ENCODE measurements at regions not wholly inside any gene's neighbourhood (a gene's known extent, or its start where the extent isn't known, plus 50 kb on each side); places are given as distances from the start of the nearest gene placed in this dataset.
"Not testable (repeated sequence)": the region's sequence is repeated elsewhere in the genome, so short reads cannot be mapped to it uniquely, and the experiment has no call there.

DNA sequence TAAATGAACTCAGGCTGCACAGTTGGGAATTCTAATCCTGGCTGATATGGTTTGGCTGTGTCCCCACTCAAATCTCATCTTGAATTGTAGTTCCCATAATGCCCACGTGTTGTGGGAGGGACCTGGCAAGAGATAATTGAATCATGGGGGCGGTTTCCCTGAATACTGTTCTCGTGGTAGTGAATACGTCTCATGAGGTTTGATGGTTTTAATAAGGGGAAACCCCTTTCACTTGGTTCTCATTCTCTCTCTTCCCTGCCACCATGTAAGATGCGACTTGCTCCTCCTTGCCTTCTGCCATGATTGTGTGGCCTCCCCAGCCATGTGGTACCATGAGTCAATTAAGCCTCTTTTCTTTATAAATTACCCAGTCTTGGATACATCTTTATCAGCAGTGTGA lies 143.8 kb downstream of the PCSK1 start:
- TF ChIP-seq, protein P1, sequence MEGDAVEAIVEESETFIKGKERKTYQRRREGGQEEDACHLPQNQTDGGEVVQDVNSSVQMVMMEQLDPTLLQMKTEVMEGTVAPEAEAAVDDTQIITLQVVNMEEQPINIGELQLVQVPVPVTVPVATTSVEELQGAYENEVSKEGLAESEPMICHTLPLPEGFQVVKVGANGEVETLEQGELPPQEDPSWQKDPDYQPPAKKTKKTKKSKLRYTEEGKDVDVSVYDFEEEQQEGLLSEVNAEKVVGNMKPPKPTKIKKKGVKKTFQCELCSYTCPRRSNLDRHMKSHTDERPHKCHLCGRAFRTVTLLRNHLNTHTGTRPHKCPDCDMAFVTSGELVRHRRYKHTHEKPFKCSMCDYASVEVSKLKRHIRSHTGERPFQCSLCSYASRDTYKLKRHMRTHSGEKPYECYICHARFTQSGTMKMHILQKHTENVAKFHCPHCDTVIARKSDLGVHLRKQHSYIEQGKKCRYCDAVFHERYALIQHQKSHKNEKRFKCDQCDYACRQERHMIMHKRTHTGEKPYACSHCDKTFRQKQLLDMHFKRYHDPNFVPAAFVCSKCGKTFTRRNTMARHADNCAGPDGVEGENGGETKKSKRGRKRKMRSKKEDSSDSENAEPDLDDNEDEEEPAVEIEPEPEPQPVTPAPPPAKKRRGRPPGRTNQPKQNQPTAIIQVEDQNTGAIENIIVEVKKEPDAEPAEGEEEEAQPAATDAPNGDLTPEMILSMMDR (conservative IDR thresholded peaks at IDR 0.05), result not testable (repeated sequence)
- TF ChIP-seq EZH2 (IDR thresholded peaks at IDR 0.05; ENCODE audit: low read depth), result not testable (repeated sequence)
